ENCODE measurements at regions not wholly inside any gene's neighbourhood (a gene's known extent, or its start where the extent isn't known, plus 50 kb on each side); places are given as distances from the start of the nearest gene placed in this dataset.

DNA sequence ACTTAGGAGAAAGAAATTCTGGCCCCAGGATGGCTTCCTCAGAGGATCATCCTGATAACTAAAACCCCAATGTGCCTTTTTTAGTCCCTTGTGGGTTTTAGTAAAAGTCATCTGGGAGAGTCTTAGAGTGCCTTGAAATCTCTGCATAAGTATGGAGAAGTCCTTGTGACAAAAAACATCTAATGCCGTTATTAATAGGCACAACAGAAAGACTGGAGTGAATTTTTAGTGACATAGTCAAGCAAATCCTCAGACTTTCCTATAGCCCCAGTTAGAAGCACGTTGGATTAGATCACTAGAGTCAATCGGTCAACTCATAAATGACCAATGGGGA, 108.2 kb upstream of the MPDZ start:
- H3K27ac ChIP-seq = no peak overlapping the region
- H3K9me3 ChIP-seq = no peaks in the 10 kb centered on the region
- no peaks in the 10 kb centered on the region for H3K27me3 ChIP-seq
- no peak overlapping the region for H3K4me3 ChIP-seq
- no peak for DNase-seq (ENCODE audit: extremely low spot score in 2 of 2)
- no peaks in the 10 kb centered on the region for H3K36me3 ChIP-seq
- H3K4me1 ChIP-seq = peaks cover 11% of the 10 kb centered on the region
- TF ChIP-seq, protein P1, sequence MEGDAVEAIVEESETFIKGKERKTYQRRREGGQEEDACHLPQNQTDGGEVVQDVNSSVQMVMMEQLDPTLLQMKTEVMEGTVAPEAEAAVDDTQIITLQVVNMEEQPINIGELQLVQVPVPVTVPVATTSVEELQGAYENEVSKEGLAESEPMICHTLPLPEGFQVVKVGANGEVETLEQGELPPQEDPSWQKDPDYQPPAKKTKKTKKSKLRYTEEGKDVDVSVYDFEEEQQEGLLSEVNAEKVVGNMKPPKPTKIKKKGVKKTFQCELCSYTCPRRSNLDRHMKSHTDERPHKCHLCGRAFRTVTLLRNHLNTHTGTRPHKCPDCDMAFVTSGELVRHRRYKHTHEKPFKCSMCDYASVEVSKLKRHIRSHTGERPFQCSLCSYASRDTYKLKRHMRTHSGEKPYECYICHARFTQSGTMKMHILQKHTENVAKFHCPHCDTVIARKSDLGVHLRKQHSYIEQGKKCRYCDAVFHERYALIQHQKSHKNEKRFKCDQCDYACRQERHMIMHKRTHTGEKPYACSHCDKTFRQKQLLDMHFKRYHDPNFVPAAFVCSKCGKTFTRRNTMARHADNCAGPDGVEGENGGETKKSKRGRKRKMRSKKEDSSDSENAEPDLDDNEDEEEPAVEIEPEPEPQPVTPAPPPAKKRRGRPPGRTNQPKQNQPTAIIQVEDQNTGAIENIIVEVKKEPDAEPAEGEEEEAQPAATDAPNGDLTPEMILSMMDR (IDR thresholded peaks at IDR 0.05) = no peak
- no peak for TF ChIP-seq POLR2A (IDR thresholded peaks at IDR 0.05)
- TF ChIP-seq POLR2AphosphoS5 (IDR thresholded peaks at IDR 0.05; ENCODE audit: insufficient read depth in 1 of 2, low read depth in 1 of 2) = no peak
- intact Hi-C loops (cut with DNase I) = no loop called here

DNA sequence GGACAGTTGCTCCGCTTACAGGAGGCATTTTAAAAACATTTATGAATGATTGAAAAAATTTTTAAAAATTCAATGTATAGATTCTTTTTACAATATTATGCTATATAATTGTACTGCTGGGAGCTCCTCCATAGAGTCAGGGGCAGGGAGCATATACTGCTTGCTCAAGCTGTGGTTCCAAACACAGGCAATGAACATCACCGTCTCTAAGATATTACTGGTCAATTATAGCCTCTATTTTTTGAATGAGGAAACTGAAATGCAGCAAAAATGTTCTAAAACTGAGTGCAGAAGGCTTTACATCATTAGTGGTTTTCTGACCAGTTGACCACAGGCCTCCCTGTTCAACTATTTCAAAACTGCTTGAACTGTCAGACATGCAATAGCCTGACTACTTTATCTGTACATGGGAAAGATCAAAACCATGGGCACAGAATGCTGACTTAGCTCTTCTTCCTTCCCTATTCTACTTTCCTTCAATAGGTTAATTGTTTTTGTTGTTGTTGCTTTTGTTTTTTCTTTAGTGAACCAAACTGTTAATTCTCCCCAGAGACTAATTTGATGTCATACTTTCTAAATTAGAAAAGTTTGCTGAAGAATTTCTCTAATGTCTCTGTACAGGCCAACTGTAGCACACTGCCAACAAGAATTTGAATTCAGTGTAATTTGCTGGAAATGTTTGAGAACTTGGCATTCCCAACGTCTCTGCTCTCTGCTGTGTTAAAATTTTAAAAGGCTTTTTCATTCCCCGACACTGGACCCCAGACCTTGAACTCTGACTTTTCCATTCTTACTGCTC, 107.6 kb upstream of the MPDZ start:
- Histone ChIP-seq H3K27me3 (no peaks in the 10 kb centered on the region), H3K36me3 (no peaks in the 10 kb centered on the region), H3K27ac (no peak overlapping the region), H3K4me1 (peaks cover 11% of the 10 kb centered on the region), H3K4me3 (no peak overlapping the region), H3K9me3 (no peaks in the 10 kb centered on the region)
- TF ChIP-seq POLR2A (IDR thresholded peaks at IDR 0.05) = no peak
- intact Hi-C loops (cut with DNase I) = no loop called here
- DNase-seq (ENCODE audit: extremely low spot score in 2 of 2) = no peak

- TF ChIP-seq POLR2AphosphoS5 (IDR thresholded peaks at IDR 0.05; ENCODE audit: insufficient read depth in 1 of 2, low read depth in 1 of 2) (no peak), POLR2A (IDR thresholded peaks at IDR 0.05) (no peak)
- TF ChIP-seq, protein P1 (IDR thresholded peaks at IDR 0.05) = no peak
- Histone ChIP-seq H3K36me3 (no peaks in the 10 kb centered on the region), H3K4me3 (no peak overlapping the region), H3K4me1 (peaks cover 11% of the 10 kb centered on the region), H3K27ac (no peak overlapping the region), H3K9me3 (no peaks in the 10 kb centered on the region), H3K27me3 (no peaks in the 10 kb centered on the region)
- no peak for DNase-seq (ENCODE audit: extremely low spot score in 2 of 2)
- intact Hi-C loops (cut with DNase I) = no loop called here
Measured at GRCh38 chr9:13386316-13386715, 106.8 kb upstream of the MPDZ start.

DNA sequence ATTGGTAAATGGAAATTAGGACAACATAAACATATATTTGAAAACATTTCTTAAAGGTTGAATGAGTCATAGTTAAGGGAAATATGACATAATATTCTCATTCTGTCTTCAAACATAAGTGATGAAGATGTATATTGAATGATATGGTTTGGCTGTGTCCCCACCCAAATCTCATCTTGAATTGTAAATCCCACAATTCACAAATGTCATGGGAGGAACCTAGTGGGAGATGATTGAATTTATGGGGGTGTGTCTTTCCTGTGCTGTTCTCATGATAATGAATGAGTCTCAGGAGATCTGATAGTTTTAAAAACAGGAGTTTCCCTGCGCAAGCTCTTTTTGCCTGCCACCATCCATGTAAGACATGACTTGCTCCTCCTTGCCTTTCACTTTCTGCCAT, 104.4 kb upstream of the MPDZ start:
- Histone ChIP-seq H3K27ac (no peak overlapping the region), H3K27me3 (no peaks in the 10 kb centered on the region)
- intact Hi-C loops (cut with DNase I) = no loop called here

DNA sequence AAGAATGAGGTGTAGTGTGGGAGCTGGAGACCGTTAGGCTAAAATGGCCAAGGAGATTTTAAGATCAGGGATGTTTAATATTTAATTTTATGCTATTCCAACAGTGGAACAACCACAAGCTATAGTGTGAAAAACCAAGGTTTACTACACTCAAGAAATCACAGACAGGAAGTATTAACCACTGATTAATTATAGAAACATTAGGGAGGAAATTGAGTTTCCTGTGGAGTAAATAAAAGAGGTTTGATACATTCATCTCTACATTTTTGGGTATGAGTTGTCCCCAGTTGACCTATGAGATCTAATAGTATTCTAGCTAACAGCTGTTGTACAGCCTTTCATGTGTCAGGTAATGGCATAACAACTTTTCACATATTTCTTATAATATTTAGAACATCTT, 103.7 kb upstream of the MPDZ start:
- TF ChIP-seq POLR2A (IDR thresholded peaks at IDR 0.05) = no peak
- no peak for TF ChIP-seq POLR2AphosphoS5 (IDR thresholded peaks at IDR 0.05; ENCODE audit: insufficient read depth in 1 of 2, low read depth in 1 of 2)
- TF ChIP-seq, protein P1 (IDR thresholded peaks at IDR 0.05) = no peak
- H3K9me3 ChIP-seq = no peaks in the 10 kb centered on the region
- H3K4me1 ChIP-seq = peaks cover 11% of the 10 kb centered on the region
- no peak overlapping the region for H3K27ac ChIP-seq
- DNase-seq (ENCODE audit: extremely low spot score in 2 of 2) = no peak
- no peak overlapping the region for H3K4me3 ChIP-seq
- no peaks in the 10 kb centered on the region for H3K36me3 ChIP-seq
- intact Hi-C loops (cut with DNase I) = no loop called here
- no peaks in the 10 kb centered on the region for H3K27me3 ChIP-seq

More for the DNA sequence above, 104.4 kb upstream of the MPDZ start:
- no peak for DNase-seq (ENCODE audit: extremely low spot score in 2 of 2)
- Histone ChIP-seq H3K9me3 (no peaks in the 10 kb centered on the region), H3K36me3 (no peaks in the 10 kb centered on the region), H3K4me1 (peaks cover 11% of the 10 kb centered on the region), H3K4me3 (no peak overlapping the region)
- TF ChIP-seq POLR2A (IDR thresholded peaks at IDR 0.05) = no peak
- TF ChIP-seq, protein P1 (IDR thresholded peaks at IDR 0.05) = no peak
- no peak for TF ChIP-seq POLR2AphosphoS5 (IDR thresholded peaks at IDR 0.05; ENCODE audit: insufficient read depth in 1 of 2, low read depth in 1 of 2)

Data from vagina (tissue), 2 donors.